RWPE1 (cell line): ENCODE measurements at regions not wholly inside any gene's neighbourhood (a gene's known extent, or its start where the extent isn't known, plus 50 kb on each side); places are given as distances from the start of the nearest gene placed in this dataset.

Experiments used
- CTCF ChIA-PET: fragments of 350-600 bp; sonication (Branson Sonifier 250); formaldehyde crosslinking; extraction: SDS; loops from one replicate; lab custom pipeline; 2021; lab: Yijun Ruan, JAX
- POLR2A ChIA-PET: fragments of 400-600 bp; formaldehyde crosslinking; extraction: SDS; loops from one replicate; lab custom pipeline; 2020; ENCODE audit warnings: antibody characterized with exemption; ENCODE audit not compliant: low non-redundant PET; lab: Yijun Ruan, JAX
- DNase-seq: peaks from one replicate; pipeline ENCODE4 v3.0.0; 2012; ENCODE audit warnings: low spot score
- H3K27ac ChIP-seq: fragments of 450-650 bp; 2 replicates; pipeline ENCODE4 v1.5.1; 2017
- TF ChIP-seq, protein P1 (sequence below): fragments of 450-650 bp; conservative IDR thresholded peaks from 2 replicates; pipeline ENCODE4 v1.5.1; 2017; ENCODE audit warnings: low read depth, mild to moderate bottlenecking

DNA sequence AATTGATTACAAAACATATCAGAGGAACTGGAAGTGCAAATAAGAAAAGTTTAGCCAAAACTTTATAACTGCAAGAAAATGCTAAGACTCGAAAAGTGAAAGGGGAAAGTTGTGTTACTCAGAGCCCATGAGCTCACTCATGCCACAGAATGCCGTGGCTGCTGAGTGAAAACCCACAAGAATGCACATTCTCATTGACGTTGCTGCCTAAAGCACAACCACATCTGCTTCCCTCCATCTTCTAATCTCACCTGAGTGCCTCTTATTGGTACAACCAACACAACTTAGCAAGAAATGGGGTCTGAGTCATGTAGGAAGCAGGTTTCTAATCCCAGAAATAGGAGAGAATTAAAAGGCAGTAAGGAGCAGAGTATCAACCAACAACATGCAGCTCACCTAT lies 259.7 kb downstream of the LNPK start:
- no peak overlapping the region for H3K27ac ChIP-seq
- CTCF ChIA-PET, result interaction anchor here (0.8 kb wide), 1 partner anchor 170 kb away, joined by 4 read pairs; no protein-coding TSS in a partner anchor
- TF ChIP-seq, protein P1, sequence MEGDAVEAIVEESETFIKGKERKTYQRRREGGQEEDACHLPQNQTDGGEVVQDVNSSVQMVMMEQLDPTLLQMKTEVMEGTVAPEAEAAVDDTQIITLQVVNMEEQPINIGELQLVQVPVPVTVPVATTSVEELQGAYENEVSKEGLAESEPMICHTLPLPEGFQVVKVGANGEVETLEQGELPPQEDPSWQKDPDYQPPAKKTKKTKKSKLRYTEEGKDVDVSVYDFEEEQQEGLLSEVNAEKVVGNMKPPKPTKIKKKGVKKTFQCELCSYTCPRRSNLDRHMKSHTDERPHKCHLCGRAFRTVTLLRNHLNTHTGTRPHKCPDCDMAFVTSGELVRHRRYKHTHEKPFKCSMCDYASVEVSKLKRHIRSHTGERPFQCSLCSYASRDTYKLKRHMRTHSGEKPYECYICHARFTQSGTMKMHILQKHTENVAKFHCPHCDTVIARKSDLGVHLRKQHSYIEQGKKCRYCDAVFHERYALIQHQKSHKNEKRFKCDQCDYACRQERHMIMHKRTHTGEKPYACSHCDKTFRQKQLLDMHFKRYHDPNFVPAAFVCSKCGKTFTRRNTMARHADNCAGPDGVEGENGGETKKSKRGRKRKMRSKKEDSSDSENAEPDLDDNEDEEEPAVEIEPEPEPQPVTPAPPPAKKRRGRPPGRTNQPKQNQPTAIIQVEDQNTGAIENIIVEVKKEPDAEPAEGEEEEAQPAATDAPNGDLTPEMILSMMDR, result no peak
- POLR2A ChIA-PET, result no interaction called here
- DNase-seq, result no peak

DNA sequence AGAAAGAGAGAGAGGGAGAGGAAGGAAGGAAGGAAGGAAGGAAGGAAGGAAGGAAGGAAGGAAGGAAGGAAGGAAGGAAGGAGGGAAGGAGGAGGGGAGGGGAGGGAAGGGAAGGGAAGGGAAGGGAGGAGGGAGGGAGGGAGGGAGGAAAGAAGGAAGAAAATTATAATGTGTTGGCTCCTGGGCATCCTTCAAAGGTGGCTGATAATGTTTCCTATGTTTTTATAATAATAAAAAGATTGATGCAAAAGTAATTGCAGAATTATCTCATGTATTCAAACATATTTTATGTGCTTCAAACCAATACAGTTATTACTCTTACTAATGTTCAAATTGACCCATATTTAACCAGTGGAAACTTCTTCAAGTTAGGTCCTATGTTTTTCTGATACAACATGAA lies 260.9 kb downstream of the LNPK start:
- no peak for DNase-seq
- POLR2A ChIA-PET, result no interaction called here
- H3K27ac ChIP-seq, result no peak overlapping the region
- CTCF ChIA-PET, result no interaction called here
- TF ChIP-seq, protein P1, result no peak

DNA sequence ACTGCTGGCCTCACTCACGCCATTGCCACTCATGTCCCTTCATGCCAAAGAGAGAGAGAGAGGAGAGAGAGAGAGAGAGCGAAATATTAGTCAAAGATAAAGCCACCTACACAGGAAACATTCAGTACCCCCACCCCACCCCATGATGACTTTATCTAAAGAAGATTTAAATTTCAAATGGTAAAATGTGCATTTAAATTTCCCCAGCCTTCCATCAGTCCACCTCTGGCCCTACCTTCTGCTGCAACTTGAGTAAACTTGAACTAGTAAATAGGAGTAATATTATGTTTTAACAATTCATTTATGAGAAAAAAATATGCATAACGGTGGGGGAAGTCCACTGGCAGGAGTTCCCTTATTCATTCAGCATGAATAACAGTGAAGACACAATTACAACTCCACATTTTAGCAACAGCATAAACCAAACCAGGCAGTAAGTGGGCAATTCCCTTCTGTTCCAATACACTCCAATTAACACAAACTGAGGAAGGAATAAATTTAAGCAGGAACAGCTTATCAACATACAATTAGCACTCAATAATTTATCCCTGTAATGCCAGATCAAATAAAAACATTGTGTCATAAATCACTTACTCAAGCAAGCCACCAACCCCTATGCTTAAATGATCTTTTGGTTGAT lies 264.2 kb downstream of the LNPK start:
- POLR2A ChIA-PET, result no interaction called here
- no peak for DNase-seq
- CTCF ChIA-PET, result no interaction called here

DNA sequence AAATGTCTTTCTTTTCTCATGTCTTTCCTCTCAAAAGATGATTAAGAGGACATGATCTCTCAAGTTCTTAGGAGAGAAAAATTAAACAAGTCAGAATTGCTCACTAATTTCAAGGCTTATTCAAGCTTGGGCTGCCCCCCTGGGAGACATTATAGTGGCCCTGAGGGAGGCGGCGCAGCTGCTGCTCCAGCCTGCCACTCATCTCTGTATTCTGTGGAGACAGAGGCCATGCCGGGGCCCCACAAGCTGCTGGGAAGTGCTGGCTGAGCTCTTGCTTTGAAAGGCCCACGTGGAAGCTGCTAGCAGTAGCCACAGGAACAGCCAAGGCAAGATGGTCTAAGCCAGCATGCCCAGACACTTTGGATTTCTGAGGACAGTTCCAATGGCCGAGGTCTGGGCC lies 267.4 kb downstream of the LNPK start:
- DNase-seq, result no peak
- H3K27ac ChIP-seq, result no peak overlapping the region
- TF ChIP-seq, protein P1, result no peak
- ChIA-PET POLR2A (no interaction called here), CTCF (no interaction called here)

More for the DNA sequence above, 264.2 kb downstream of the LNPK start:
- TF ChIP-seq, protein P1, result no peak
- no peak overlapping the region for H3K27ac ChIP-seq

DNA sequence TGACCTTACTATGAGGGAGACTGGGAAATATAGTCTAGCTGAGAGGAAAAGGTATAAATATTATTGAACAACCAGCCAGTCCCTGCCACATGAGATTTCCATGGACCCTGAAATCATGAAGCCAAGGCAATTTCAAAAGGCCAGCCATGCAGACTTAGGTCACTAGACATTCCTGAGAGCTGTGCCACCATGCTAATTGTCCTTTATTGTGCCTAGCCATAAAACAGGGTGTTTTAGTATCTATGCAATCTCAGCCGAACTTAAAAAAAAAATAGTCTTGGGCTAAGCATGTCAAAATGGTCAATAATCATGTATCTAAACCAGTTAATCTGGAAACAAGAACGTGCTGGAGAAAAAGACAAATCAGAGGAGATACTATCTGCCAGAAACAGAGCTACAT lies 269.5 kb downstream of the LNPK start:
- ChIA-PET POLR2A (no interaction called here), CTCF (interaction anchor here (0.7 kb wide), 1 partner anchor 911 kb away, joined by 4 read pairs; no protein-coding TSS in a partner anchor)
- DNase-seq, result no peak
- TF ChIP-seq, protein P1, result no peak
- H3K27ac ChIP-seq, result no peak overlapping the region

DNA sequence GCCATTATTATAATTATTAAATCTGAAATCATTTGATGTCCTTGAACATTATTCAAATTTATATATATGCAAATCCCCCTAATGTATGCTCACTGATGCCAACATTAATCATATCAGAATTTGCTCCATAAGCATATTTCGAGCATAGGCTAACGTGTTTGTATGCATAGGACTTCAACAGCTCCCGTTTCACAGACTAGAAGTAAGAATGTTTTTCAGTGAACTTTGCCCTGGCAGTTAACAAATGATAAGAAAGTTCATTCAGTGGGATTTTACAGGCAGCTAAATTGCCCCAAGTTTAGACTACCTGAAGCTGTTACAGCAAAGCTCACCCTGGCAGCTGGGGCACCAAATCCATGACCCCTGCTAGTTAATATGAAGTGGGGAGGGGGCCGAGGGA lies 272.0 kb downstream of the LNPK start:
- H3K27ac ChIP-seq, result no peak overlapping the region
- DNase-seq, result no peak
- TF ChIP-seq, protein P1, result no peak
- POLR2A ChIA-PET, result no interaction called here
- CTCF ChIA-PET, result no interaction called here
